NCI-H82 (cell line): ENCODE measurements at regions not wholly inside any gene's neighbourhood (a gene's known extent, or its start where the extent isn't known, plus 50 kb on each side); places are given as distances from the start of the nearest gene placed in this dataset.
A peak's percentile ranks its signal among the peaks of the same experiment; 100 is the strongest.
"Not testable (repeated sequence)": the region's sequence is repeated elsewhere in the genome, so short reads cannot be mapped to it uniquely, and the experiment has no call there.

Experiments used
- DNase-seq: peaks from one replicate; lab custom pipeline; 2025; lab: John Stamatoyannopoulos, UW

DNA sequence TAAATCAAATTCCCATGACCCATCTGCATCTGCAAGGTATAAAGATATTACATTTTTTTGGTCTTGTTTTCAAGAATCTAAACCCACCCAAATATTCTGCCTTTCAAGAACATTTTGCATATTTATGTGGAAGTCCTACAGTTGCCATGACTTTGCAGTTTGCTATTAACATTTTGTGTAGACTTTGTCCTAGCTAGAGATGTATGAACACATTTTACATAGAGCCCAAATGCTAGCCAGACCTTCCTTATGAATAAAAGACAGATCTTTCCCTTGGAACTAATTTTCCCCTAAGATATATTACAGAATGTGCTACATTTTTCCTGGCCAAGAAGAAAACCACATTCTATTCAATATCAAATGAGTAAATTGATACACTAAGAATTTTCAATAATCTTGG lies 772.5 kb downstream of the KCNA4 start:
- no peak for DNase-seq

DNA sequence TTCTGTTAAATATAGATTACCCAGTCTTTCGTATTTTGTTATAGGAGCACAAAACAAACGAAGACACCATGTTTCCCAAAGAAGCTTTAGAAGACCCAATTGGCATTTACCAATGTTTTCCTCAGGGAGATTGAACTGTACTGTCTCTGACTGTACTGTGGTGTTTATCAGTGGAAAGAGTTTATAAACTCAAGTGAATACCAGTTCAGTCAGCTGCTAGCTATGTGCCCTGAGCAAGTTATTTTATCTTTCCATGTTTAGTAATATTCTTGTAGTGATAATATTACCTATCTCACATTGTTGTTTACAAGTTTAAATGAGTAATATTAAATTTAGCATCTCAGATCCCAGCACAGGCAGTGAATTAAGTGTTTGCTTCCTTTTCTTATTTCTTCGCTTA lies 773.2 kb downstream of the KCNA4 start:
- no peak for DNase-seq

DNA sequence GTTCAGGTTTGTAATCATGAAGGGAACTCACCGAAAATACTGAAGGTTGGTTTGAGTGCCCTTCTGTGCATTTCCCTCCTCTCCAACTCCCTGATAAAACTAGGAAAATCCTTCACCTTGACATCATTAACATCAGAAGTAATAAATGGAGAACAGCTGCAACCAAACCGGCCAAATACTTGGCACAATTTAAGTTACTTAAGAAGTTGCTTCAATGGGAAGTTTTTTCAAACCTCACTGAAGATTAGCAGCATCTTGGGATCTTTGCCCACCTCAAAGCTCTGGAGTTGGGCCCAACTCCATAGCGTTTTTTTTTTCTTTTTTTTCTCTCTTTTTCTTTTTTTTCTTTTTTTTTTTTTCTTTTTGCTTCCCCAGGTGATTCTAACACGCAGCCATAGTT lies 784.8 kb downstream of the KCNA4 start:
- DNase-seq: no peak

DNA sequence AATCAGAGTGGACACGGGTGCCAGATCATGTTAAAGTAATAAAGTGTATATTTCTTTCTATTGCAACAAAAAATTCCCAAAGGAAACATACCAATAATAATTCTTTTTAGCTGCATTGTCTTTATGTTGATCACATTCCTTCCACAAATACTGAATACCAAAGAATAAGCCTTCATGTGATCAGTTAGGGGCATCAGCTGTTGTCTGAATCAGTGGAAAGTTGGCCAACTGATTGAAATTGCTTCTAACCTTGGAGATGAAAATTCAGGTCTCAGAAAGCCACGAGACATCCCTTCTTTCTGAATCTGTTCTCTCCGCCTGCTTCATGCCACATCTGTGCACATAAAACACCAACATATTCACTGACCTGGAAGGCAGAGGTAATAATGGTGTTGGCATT lies 785.2 kb downstream of the KCNA4 start:
- DNase-seq: no peak

DNA sequence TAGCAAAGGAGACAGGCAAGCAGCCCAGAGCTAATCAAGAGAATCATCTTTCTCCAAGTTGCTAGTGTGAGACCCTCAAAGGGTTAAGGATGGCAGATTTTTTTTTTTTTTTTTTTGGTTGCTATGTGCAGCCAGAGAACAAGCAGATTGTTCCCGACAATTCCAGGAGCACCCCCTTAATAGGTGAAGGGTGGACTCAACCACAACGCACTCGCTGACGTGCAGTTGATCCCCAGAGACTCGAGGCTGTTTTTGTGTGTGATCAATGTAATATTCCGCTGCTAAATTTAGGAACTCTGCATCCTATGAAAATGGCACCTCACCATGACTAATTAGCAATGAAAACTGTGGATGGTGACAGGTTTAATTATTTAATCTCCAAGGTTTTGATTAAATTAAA lies 789.0 kb downstream of the KCNA4 start:
- DNase-seq: no peak

DNA sequence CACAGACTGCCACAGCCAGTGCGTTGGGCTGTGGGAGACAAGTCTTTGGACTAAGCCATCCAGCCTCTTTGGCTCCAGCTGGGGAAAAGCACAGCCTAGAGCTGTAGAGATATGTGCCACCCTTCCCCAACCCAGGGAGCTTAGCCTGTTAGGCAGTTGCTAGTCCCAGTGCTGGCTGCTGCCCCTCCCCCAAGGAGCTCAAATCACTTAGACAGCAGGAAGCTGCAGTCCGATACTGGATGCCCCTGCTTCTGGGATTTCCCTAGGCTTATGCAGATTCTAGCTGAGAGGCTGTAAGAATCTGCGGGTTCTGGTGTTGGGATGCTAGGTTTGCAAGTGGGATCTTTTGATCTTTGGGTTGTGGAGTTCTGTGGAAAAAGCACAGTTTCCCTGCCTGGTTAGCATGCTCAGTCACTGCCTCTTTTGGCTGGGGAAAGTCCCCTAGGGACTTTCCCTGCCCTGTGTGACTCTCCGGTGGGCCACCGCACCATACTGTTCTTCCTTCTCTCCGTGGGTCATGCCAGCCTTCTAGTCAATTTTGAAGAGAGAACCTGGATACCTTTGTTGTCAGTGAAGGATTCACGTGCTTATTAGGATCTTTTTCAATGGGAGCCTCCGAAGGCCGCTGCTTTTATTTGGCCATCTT lies 792.0 kb downstream of the KCNA4 start:
- DNase-seq: peak; percentile 69

DNA sequence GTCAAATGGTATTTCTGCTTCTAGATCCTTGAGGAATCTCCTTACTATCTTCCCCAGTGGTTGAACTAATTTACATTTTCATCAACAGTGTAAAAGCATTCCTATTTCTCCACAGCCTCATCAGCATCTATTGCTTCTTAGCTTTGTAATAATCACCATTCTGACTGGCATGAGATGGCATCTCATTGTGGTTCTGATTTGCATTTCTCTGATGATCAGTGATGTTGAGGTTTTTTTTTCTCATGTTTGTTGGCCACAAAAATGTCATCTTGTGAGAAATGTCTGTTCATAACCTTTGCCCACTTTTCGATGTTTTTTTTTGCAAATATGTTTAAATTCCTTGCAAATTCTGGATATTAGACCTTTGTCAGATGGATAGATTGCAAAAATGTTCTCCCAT lies 797.3 kb downstream of the KCNA4 start:
- DNase-seq: not testable (repeated sequence)

DNA sequence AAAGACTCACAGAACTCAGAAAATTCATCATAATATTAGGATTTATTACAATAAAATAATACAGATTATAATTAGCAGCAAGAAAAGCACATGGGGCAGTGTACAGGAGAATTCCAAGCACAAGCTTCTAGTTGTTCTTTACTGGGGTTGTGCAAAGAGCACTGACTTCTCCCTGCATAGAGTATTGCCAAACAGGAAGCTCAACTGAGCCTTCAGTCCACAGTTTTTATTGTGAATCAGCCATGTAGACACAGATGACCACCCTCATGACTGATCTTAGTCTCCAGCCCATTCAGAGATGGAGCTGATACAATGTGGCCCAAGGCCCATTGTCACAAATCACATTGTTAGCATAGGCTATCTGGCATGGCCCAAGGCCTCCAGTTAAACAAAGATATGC lies 798.9 kb downstream of the KCNA4 start:
- DNase-seq: no peak

DNA sequence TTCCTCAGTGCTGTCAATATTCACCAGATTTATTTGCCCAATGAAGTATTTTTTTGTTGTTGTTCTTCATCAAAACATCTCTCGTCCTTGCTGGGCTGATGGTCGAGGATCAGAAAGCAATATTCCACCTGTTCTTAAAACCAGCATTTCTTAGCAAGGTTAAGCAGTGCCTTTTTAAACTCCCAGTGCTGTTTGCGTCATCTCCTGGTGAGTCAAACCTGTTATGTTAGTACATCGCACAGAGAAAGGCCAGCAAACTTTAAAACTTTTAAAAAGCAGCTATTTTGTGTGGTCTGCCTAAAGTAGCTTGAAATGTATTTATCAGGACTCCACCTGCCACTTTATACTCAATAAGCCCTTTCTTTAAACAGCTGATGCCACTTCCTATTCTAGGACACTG lies 802.0 kb downstream of the KCNA4 start:
- DNase-seq: no peak

DNA sequence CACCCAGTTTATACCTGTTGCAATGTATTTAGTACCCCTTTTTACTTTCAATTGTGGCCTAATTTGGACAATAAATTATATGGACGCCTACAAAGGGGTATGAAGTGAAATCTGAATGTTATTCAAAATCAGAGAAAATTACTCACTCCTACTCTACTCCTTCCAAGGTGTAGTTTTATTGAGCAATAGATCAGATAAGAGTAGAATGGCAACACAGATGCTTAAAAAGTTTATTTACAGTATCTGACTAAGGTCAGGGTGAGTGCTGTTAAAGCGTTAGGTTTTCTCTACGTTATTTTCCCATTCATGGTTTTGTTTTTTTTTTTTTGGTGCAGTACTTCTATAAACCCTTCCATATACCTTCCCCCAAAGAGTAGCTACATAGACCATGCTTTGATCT lies 805.6 kb downstream of the KCNA4 start:
- no peak for DNase-seq

DNA sequence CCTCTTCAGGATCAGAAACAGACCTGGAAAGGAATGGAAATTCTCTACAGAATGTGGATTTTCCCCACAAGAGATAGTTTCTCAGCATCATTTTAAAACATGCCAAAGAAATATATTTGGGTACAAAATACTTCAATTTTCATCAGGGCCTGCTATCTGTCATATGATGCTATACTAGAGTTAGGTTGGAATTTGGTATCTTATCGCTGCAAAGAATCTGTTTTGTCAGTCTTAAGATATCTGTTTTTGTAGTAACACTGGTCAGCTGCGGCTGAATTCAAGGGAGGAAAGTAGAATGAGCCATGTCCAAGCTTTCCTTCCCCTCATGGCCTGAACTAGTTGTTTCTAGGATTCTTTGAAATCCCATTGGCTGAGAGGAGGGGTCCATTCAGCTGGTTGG lies 806.4 kb downstream of the KCNA4 start:
- no peak for DNase-seq

DNA sequence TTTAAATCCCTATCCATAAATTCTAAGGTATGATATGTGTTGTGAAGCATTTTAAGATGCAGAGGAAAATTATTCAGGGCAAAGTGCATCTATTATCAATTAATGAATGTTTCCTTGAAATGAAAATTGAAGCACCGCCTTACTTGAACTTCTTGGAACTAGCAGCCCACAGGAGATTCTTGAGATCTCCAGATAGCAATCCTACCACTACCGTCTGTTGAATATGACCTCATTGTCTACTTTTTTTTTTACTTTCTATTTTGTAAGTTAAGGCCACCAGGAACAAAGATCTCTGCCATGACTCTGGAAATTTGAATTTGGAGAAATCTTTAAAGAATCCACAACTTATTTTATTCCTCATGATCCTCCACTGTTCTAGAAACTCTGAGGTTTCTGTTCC lies 808.7 kb downstream of the KCNA4 start:
- no peak for DNase-seq

DNA sequence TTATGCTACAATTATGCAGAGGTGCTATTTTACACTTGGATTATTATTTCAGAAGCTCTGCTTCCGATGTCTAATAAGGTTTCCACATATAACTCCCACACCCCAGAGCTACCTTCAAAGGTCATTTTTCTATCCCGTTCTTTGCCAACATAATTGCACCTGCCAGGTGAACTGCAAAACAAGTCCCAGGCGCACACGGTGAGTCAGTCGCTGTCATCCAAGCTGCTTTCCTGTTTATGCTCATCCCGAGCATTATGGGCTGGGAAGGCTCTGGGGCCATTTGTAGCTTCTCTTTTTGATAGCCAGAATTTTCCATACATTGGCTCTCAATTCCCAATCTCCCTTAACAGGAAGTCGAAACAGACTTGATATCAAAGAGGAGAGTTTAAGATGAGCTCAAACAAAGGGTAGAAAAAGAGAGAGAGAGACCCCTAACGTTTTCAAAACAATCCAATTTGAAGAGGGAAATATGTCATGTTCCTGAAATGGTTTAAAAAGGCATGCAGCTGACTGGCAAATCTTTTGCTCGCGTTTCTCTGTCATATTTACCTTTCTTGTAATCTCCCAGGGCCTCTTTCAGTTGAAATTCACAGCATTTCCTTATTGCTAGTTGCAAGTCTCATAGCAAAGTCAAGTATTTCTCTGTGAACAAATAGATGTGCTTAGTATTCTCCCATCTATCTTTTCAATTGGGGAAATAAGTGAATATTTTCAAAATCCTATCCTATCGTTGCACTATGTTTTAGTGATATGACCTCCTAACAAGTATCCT lies 815.9 kb downstream of the KCNA4 start:
- no peak for DNase-seq

DNA sequence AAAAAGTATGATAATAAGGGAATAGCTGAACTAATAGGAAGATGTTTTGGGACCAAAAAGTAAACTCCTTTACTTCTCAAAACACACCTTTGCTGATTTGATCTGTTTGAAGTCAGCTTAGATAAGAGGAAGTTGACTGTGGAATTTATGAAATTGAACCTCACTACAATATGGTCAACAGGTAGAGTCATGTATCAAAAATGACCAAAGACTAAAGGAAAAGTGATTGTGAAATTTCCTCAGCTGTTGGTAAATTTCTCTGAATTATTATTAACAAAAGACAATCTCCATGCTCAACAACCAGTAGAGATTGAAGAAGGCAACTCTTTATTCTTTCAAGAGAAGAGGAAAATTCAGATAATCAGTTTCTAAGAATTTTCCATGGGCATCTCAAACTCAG lies 826.5 kb downstream of the KCNA4 start:
- no peak for DNase-seq

DNA sequence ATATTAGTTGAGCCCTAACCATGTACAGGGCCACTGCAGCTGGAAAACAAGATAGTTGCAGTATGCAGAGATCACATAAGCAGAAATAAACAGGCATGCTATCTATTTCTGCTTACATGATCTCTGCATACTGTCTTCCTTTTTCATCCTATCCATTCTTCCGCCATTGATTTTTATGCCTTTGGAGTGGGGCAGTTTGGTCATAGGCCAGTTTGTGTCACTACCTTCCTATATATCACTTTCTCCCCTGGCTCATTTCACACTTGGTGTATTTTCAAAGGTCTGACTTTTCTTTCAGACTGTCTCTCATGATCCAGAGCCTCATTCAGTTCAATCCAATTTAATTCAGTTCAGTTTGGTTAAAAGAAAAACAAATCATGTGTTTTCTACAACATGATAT lies 829.6 kb downstream of the KCNA4 start:
- no peak for DNase-seq

DNA sequence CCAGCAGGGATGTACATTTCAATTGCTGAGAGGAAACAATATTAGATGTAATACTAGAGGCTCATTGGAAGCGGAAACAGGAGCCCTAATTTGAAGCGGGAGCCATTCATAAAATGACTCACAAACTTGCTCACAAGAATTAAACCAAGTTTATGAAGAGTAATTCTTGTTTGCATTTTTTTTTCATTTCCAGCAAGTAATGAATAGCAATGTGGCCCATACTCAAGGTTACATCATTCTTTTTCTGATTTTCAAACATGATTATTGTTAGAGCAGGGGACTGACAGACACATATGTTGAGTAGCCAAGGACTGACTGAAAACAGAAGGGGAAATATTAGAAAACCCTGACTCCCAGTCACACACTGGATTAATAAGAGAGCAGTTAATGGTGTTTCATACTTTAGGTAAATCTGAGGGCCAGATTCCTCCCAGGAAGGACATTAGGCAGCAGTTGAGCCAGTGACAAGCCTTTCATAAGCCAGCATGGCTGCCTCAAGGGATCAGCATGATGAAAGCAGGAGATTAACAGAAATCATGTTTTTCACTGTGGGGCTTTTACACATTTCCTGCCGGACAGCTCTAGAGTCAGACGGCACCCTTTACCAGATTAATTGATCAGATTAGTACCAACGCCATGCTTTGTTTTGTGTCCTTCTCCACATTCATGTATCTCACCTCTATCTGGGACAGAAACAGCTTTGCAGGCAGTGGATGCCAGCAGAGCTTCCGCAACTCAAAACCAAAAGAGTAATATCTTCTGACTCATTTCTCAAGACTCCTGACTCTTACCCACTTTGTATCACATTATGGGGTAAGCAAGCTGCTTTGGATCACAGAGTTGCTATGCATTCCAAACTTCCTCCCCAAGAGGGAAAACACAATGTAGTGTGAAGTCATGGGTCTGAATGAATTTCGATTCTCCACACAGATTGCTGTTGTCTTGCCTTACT lies 831.6 kb downstream of the KCNA4 start:
- peak; percentile 6 for DNase-seq

DNA sequence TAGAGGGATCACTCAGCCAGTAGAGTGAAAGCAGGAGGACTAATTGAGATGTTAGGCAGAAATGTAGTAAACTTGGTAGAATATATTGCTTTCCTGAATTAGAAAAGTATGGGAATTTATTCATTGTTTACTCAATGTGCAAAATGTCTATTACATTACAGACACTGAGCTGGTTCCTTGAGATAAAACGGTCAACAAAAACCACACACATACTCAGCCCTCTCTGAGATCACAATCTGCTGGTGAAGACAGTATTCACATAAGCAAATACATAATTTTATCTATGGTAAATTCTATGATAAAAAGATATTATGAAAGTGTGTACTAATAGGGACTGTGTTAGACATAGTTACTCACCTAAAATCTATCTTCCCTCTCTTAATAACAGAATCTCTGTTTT lies 833.5 kb downstream of the KCNA4 start:
- DNase-seq: no peak

DNA sequence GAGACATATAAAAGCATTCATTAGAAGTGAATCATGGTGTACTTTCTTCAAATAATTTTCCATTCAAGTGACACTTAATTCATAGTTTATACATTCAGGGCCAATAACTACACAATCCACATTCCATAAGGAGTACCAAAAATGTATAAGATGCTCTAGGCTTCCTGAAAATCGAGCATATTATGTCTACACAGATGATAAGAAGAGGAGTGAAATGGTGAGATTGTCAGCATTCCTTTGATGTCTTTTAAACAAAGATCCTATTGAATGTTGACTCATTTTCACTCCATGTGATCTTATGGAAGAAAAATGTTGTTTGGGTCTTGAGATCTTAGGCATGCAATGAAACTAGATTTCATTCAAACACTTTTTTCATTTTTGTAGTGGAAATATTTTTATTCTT lies 843.2 kb downstream of the KCNA4 start:
- no peak for DNase-seq

DNA sequence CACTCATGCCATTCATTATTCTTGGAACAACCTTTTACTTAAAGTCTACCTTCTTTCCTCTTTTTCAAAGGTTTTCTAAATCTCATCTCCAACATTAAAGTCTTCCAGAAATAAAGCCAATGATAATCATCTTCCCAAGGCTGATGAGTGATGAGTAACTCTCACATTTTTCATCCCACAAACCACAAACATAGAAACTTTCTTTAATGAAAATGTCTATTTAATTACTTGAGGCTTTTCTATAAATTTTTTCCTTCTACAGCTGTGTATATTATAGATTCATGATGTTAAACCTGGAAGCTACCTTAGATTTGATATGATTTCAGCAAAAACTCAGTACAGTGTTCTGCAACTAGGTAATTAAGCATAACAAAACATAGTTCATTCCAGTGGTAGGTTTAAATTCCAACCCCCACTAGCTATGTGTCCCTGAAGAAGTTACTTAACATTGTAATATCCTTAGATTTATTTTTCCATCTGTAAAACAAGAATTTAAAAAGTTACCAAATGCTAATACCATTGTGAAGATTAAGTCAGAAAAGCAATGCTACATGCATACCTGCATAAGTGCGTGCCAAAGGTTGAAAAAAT lies 845.4 kb downstream of the KCNA4 start:
- DNase-seq: no peak

DNA sequence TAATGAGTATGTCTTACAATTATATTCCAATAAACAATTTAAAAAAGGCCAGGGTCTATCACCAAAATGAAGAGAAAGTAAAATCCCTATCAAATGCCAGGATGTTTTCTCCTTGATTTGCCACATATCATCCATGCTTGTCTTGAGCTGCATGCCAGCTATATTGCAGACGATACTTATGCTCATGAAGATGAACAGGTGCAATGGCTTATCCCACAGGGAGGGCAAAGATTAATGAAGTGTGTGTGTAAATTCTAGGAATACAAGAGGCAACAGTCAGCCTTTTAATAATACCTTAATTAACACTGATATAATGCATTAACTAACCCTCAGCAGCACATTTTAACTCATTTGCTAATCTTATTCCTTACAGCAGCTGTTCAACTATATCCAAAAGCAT lies 850.5 kb downstream of the KCNA4 start:
- peak; percentile 85 for DNase-seq

DNA sequence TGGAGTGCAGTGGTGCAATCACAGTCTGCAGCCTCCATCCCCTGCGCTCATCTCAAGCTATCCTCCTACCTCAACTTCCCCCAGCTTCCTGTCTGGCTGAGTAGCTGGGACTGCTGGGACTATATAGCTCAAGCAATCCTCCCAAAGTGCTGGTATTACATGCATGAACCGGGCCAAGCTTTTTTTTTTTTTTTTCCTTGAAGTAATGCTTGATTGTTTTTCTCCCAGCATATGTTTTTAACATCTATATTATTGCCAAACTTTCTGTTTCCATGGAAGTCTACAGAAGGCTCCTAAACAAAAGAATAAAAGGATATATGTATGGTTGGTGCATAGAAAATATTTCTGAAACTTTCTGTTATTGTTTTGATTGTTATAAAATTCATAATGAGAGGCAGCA lies 853.6 kb downstream of the KCNA4 start:
- no peak for DNase-seq

DNA sequence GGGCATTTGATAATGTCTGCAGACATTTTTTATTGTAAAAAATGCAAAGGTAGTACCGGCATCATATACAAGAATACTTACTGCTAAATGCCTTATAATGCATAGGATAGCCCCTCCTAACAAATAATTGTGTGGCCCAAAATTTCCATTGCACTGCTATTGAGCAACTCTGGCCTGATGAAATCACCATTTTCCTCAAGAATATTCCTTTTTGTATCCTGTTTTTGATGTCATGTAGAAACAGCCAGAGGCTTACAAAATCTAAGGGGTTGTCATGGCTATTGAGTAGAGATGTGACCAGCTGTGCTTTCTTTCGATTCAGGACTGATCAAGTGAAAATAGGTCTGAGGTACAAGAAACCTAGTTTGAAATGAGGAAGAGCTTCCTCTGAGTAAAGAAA lies 854.3 kb downstream of the KCNA4 start:
- no peak for DNase-seq
